ENCODE measurements at regions not wholly inside any gene's neighbourhood (a gene's known extent, or its start where the extent isn't known, plus 50 kb on each side); places are given as distances from the start of the nearest gene placed in this dataset.
"Not testable (repeated sequence)": the region's sequence is repeated elsewhere in the genome, so short reads cannot be mapped to it uniquely, and the experiment has no call there.

- TF ChIP-seq CTCF (IDR thresholded peaks at IDR 0.05; ENCODE audit: low read depth, low read length, missing control alignments): no peak
- DNase-seq (ENCODE audit: low read depth): no peak
- H3K4me3 ChIP-seq (ENCODE audit: low read depth, low read length): no peak overlapping the region
These were observed 129.0 kb downstream of the MAP3K7 start for GRCh38 chr6:90457867-90458259.

GRCh38 chr6:90456997-90457866, 129.6 kb downstream of the MAP3K7 start:
- not testable (repeated sequence) for DNase-seq (ENCODE audit: low read depth); H3K4me3 ChIP-seq (ENCODE audit: low read depth, low read length)

GRCh38 chr6:90456001-90456400, 130.9 kb downstream of the MAP3K7 start:
- H3K4me3 ChIP-seq (ENCODE audit: low read depth, low read length): no peak overlapping the region
- TF ChIP-seq CTCF (IDR thresholded peaks at IDR 0.05; ENCODE audit: low read depth, low read length, missing control alignments): no peak
- no peak for DNase-seq (ENCODE audit: low read depth)

GRCh38 chr6:90454836-90455427, 131.9 kb downstream of the MAP3K7 start:
- TF ChIP-seq CTCF (IDR thresholded peaks at IDR 0.05; ENCODE audit: low read depth, low read length, missing control alignments): no peak
- DNase-seq (ENCODE audit: low read depth): no peak
- H3K4me3 ChIP-seq (ENCODE audit: low read depth, low read length): no peak overlapping the region

- no peak overlapping the region for H3K4me3 ChIP-seq (ENCODE audit: low read depth, low read length)
- no peak for DNase-seq (ENCODE audit: low read depth)
- TF ChIP-seq CTCF (IDR thresholded peaks at IDR 0.05; ENCODE audit: low read depth, low read length, missing control alignments): no peak
These were observed 136.5 kb downstream of the MAP3K7 start for GRCh38 chr6:90450268-90450953.

- H3K4me3 ChIP-seq (ENCODE audit: low read depth, low read length): no peak overlapping the region
These were observed 137.6 kb downstream of the MAP3K7 start for GRCh38 chr6:90449311-90449710.

More at GRCh38 chr6:90449311-90449710, 137.6 kb downstream of the MAP3K7 start:
- DNase-seq (ENCODE audit: low read depth): no peak
- no peak for TF ChIP-seq CTCF (IDR thresholded peaks at IDR 0.05; ENCODE audit: low read depth, low read length, missing control alignments)

Data from GM12864 (cell line).